ENCODE measurements at regions not wholly inside any gene's neighbourhood (a gene's known extent, or its start where the extent isn't known, plus 50 kb on each side); places are given as distances from the start of the nearest gene placed in this dataset.
"Not testable (repeated sequence)": the region's sequence is repeated elsewhere in the genome, so short reads cannot be mapped to it uniquely, and the experiment has no call there.

DNA sequence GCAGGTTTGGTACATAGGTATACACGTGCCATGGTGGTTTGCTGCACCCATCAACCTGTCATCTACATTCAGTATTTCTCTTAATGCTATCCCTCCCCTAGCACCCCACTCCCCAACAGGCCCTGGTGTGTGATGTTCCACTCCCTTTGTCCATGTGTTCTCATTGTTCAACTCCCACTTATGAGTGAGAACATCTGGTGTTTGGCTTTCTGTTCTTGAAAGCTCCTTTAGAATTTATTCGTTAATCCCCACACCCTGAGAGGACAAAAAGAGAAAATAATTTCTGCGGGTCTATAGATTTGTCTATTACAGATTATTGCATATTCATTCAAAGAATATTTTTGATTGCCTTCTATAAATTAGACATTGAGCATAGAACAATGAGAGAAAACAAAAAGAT lies 455.5 kb downstream of the PLPP3 start:
- DNase-seq: no peak
- Histone ChIP-seq H3K36me3 (ENCODE audit: low read depth) (no peaks in the 10 kb centered on the region), H3K9me2 (ENCODE audit: insufficient read depth) (no peaks in the 10 kb centered on the region), H3K4me2 (no peak overlapping the region), H3K27me3 (ENCODE audit: insufficient read depth, low read depth) (no peaks in the 10 kb centered on the region), H3K79me2 (ENCODE audit: low read depth) (no peaks in the 10 kb centered on the region), H3F3A (ENCODE audit: insufficient read depth, low read depth) (no peaks in the 10 kb centered on the region), H3K9me3 (ENCODE audit: insufficient read depth, low read depth) (no peaks in the 10 kb centered on the region), H3K4me3 (no peak overlapping the region), H3K27ac (no peak overlapping the region), H2AFZ (no peak overlapping the region), H4K20me1 (ENCODE audit: insufficient read depth) (no peaks in the 10 kb centered on the region), H3K4me1 (replicated peaks; ENCODE audit: insufficient read depth) (peaks cover 15% of the 10 kb centered on the region)
- TF ChIP-seq, protein P1, sequence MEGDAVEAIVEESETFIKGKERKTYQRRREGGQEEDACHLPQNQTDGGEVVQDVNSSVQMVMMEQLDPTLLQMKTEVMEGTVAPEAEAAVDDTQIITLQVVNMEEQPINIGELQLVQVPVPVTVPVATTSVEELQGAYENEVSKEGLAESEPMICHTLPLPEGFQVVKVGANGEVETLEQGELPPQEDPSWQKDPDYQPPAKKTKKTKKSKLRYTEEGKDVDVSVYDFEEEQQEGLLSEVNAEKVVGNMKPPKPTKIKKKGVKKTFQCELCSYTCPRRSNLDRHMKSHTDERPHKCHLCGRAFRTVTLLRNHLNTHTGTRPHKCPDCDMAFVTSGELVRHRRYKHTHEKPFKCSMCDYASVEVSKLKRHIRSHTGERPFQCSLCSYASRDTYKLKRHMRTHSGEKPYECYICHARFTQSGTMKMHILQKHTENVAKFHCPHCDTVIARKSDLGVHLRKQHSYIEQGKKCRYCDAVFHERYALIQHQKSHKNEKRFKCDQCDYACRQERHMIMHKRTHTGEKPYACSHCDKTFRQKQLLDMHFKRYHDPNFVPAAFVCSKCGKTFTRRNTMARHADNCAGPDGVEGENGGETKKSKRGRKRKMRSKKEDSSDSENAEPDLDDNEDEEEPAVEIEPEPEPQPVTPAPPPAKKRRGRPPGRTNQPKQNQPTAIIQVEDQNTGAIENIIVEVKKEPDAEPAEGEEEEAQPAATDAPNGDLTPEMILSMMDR (conservative IDR thresholded peaks at IDR 0.05): no peak
- no peak for TF ChIP-seq EZH2 (IDR thresholded peaks at IDR 0.05; ENCODE audit: low read depth)
- BruUV-seq (replicated peaks): no TSS peak
- intact Hi-C loops (cut with micrococcal nuclease; ENCODE audit: unreplicated experiment): loop anchor here (10.0 kb wide), 1 partner anchor 451 kb away; the partner anchor contains the start of gene PLPP3
- POLR2A ChIA-PET (ENCODE audit: unreplicated experiment): no interaction called here
- CTCF ChIA-PET: no interaction called here

DNA sequence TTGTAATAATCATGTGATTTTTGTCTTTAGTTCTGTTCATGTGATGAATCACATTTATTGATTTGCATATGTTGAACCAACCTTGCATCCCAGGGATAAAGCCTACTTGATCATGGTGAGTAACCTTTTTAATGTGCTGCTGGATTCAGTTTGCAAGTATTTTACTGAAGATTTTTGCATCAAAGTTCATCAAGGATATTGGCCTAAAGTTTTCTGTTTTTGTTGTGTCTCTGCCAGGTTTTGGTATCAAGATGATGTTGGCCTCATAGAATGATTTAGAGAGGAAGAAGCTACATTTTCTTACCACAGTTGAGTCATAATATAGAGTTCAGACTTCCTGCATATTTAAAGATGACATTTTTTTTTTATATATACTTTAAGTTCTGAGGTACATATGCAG lies 455.9 kb downstream of the PLPP3 start:
- Histone ChIP-seq H2AFZ (no peak overlapping the region), H3K27me3 (ENCODE audit: insufficient read depth, low read depth) (no peaks in the 10 kb centered on the region), H3K27ac (no peak overlapping the region), H3K9me2 (ENCODE audit: insufficient read depth) (no peaks in the 10 kb centered on the region), H3K4me1 (replicated peaks; ENCODE audit: insufficient read depth) (peaks cover 15% of the 10 kb centered on the region), H3K9me3 (ENCODE audit: insufficient read depth, low read depth) (no peaks in the 10 kb centered on the region), H3K36me3 (ENCODE audit: low read depth) (no peaks in the 10 kb centered on the region), H3K4me2 (no peak overlapping the region), H4K20me1 (ENCODE audit: insufficient read depth) (no peaks in the 10 kb centered on the region), H3K4me3 (no peak overlapping the region), H3K79me2 (ENCODE audit: low read depth) (no peaks in the 10 kb centered on the region), H3F3A (ENCODE audit: insufficient read depth, low read depth) (no peaks in the 10 kb centered on the region)
- ChIA-PET CTCF (no interaction called here), POLR2A (ENCODE audit: unreplicated experiment) (no interaction called here)
- no TSS peak for BruUV-seq (replicated peaks)
- no peak for DNase-seq
- TF ChIP-seq EZH2 (IDR thresholded peaks at IDR 0.05; ENCODE audit: low read depth): no peak
- TF ChIP-seq, protein P1 (conservative IDR thresholded peaks at IDR 0.05): no peak
- intact Hi-C loops (cut with micrococcal nuclease; ENCODE audit: unreplicated experiment): loop anchor here (10.0 kb wide), 1 partner anchor 451 kb away; the partner anchor contains the start of gene PLPP3

DNA sequence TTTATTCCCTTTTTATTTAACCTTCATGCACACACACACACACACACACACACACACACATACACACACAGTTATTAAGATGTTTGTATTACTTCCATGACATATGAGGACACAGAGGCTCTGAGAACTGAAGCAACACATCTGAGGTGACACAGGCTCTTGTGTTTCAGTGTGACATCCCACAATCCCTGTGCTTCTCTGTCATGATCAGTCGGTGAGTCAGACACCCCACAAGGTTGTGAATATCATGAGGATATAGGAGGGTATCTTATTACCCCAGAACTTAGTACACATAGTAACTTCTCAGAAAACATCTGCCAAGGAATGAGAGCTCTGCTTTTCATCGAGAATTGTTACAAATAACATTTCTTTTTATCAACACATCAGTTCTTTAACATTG lies 459.3 kb downstream of the PLPP3 start:
- TF ChIP-seq EZH2 (IDR thresholded peaks at IDR 0.05; ENCODE audit: low read depth): no peak
- TF ChIP-seq, protein P1 (conservative IDR thresholded peaks at IDR 0.05): no peak
- Histone ChIP-seq H3K79me2 (ENCODE audit: low read depth) (no peaks in the 10 kb centered on the region), H3K27me3 (ENCODE audit: insufficient read depth, low read depth) (no peaks in the 10 kb centered on the region), H2AFZ (no peak overlapping the region), H3K4me1 (replicated peaks; ENCODE audit: insufficient read depth) (peaks cover 4% of the 10 kb centered on the region), H3F3A (ENCODE audit: insufficient read depth, low read depth) (no peaks in the 10 kb centered on the region), H3K4me3 (no peak overlapping the region), H3K36me3 (ENCODE audit: low read depth) (no peaks in the 10 kb centered on the region), H4K20me1 (ENCODE audit: insufficient read depth) (no peaks in the 10 kb centered on the region), H3K9me3 (ENCODE audit: insufficient read depth, low read depth) (no peaks in the 10 kb centered on the region), H3K9me2 (ENCODE audit: insufficient read depth) (no peaks in the 10 kb centered on the region), H3K27ac (no peak overlapping the region), H3K4me2 (no peak overlapping the region)
- intact Hi-C loops (cut with micrococcal nuclease; ENCODE audit: unreplicated experiment): loop anchor here (10.0 kb wide), 1 partner anchor 455 kb away; the partner anchor contains the start of gene PLPP3
- no peak for DNase-seq
- ChIA-PET POLR2A (ENCODE audit: unreplicated experiment) (interaction anchor here (0.5 kb wide), 1 partner anchor 459 kb away, joined by 3 read pairs; the partner anchor contains the start of gene PLPP3), CTCF (no interaction called here)
- BruUV-seq (replicated peaks): no TSS peak

DNA sequence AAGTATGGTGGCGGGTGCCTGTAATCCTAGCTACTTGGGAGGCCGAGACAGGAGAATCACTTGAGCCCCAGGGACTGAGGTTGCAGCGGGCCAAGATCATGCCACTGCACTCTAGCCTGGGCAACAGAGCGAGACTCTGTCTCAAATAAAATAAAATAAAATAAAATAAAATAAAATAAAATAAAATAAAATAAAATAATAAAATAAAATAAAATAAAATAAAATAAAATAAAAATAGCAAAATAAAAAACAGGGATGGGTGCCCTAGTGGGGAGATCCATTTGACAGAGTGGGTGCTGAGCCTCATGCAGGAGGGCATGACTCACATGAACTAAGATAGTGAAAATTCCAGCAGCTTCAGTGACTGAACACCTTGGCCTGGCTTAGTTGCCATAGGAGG lies 460.7 kb downstream of the PLPP3 start:
- H3K36me3 ChIP-seq (ENCODE audit: low read depth); H3K79me2 ChIP-seq (ENCODE audit: low read depth); H3K9me2 ChIP-seq (ENCODE audit: insufficient read depth); H4K20me1 ChIP-seq (ENCODE audit: insufficient read depth); H3K4me2 ChIP-seq; intact Hi-C loops (cut with micrococcal nuclease; ENCODE audit: unreplicated experiment); H3K4me1 ChIP-seq (replicated peaks; ENCODE audit: insufficient read depth); H2AFZ ChIP-seq; H3K9me3 ChIP-seq (ENCODE audit: insufficient read depth, low read depth); H3K27ac ChIP-seq; H3F3A ChIP-seq (ENCODE audit: insufficient read depth, low read depth); DNase-seq; BruUV-seq (replicated peaks); H3K27me3 ChIP-seq (ENCODE audit: insufficient read depth, low read depth); H3K4me3 ChIP-seq; POLR2A ChIA-PET (ENCODE audit: unreplicated experiment); CTCF ChIA-PET: not testable (repeated sequence)
